Psoas muscle (tissue), 7 donors: ENCODE measurements at regions not wholly inside any gene's neighbourhood (a gene's known extent, or its start where the extent isn't known, plus 50 kb on each side); places are given as distances from the start of the nearest gene placed in this dataset.

Experiments used
- ATAC-seq, 4 donors: fragments of 200-7000 bp; cut with Tn5 transposase; one replicate each; pipeline ENCODE4 v1.9.1; 2020; ENCODE audit warnings: moderate library complexity in 3 of 4, mild to moderate bottlenecking in 2 of 4
- DNase-seq, 2 donors: peaks; one replicate each; pipeline ENCODE4 v3.0.0-alpha.2; 2020
- H3K27ac ChIP-seq: fragments of 200-600 bp; one replicate; pipeline ENCODE4 v1.8.0; 2022
- H3K27me3 ChIP-seq, 3 donors: fragments of 200-600 bp in 1 of 3; one replicate each; pipeline versions ENCODE4 v1.6.1 to v1.8.0; 2013 to 2022; ENCODE audit warnings: low read length in 2 of 3, mild to moderate bottlenecking in 2 of 3, moderate library complexity in 1 of 3; ENCODE audit not compliant: insufficient read depth in 3 of 3
- H3K36me3 ChIP-seq, 2 donors: fragments of 200-600 bp in 1 of 2; one replicate each; pipeline versions ENCODE4 v1.6.1 to v1.8.0; 2013 to 2022; ENCODE audit warnings: low read depth in 1 of 2, mild to moderate bottlenecking in 1 of 2, moderate library complexity in 1 of 2; ENCODE audit not compliant: insufficient read depth in 1 of 2
- H3K4me1 ChIP-seq: fragments of 200-600 bp; one replicate; pipeline ENCODE4 v1.8.0; 2022
- H3K4me3 ChIP-seq: fragments of 200-600 bp; one replicate; pipeline ENCODE4 v1.8.0; 2022; ENCODE audit warnings: mild to moderate bottlenecking
- H3K9me3 ChIP-seq: fragments of 200-600 bp; one replicate; pipeline ENCODE4 v1.8.0; 2022
- CTCF ChIP-seq: fragments of 200-600 bp; IDR thresholded peaks from one replicate; pipeline ENCODE4 v1.8.0; 2022; ENCODE audit warnings: antibody characterized with exemption
- WGBS, 3 donors: extraction: QIAGEN DNeasy Blood & Tissue Kit; methylation state at CpG; one replicate each; pipeline versions ENCODE4 v1.1.6 to v1.1.7; 2013; 5-methylcytosine and 5-hydroxymethylcytosine counted together
- intact Hi-C, 2 donors: fragments of 100-400 bp; cut with DNase I; formaldehyde crosslinking; loops; one replicate each; pipeline versions ENCODE4 v1.11.0 to v1.14.2; 2022
- donor health status: healthy with polysubstance abuse.
- donor health status: DM: no; HTN: no; CAD: no; lungs with moderate emphysema.
- donor health status: Bipolar disorder and iron deficiency.
- donor health status: healthy.
- donor health status: DM: yes; HTN: yes; CAD: no.
- donor health status: DM: no; HTN: no; CAD: no.
- donor health status: DM: yes; HTN: yes; CAD: no.

GRCh38 chr2:188898261-188898660, 75.9 kb upstream of the COL3A1 start:
- H3K36me3 ChIP-seq, result no peaks in the 10 kb centered on the region
- no peaks in the 10 kb centered on the region for H3K9me3 ChIP-seq
- intact Hi-C loops, result no loop called here
- no peak for DNase-seq
- H3K4me3 ChIP-seq, result no peak overlapping the region
- no peak for ATAC-seq
- H3K27ac ChIP-seq, result peak overlapping the region; percentile 11
- no peaks in the 10 kb centered on the region for H3K27me3 ChIP-seq
- 31 to 44% (median 35%) methylated on average over 4 of the region's 4 CpGs for WGBS, 3 donors
- no peak for TF ChIP-seq CTCF
- no peaks in the 10 kb centered on the region for H3K4me1 ChIP-seq

GRCh38 chr2:188902901-188903491, 71.2 kb upstream of the COL3A1 start:
- no peak for TF ChIP-seq CTCF
- no peak overlapping the region for H3K27ac ChIP-seq
- no peak for DNase-seq
- H3K4me3 ChIP-seq, result no peak overlapping the region
- H3K4me1 ChIP-seq, result no peaks in the 10 kb centered on the region
- WGBS, 3 donors, result 23 to 34% (median 25%) methylated on average over 3 of the region's 3 CpGs
- no peaks in the 10 kb centered on the region for H3K27me3 ChIP-seq
- H3K36me3 ChIP-seq, result no peaks in the 10 kb centered on the region
- H3K9me3 ChIP-seq, result no peaks in the 10 kb centered on the region
- ATAC-seq, result no peak
- intact Hi-C loops, result no loop called here

GRCh38 chr2:188903740-188904139, 70.4 kb upstream of the COL3A1 start:
- Histone ChIP-seq H3K9me3 (no peaks in the 10 kb centered on the region), H3K27ac (no peak overlapping the region), H3K4me3 (no peak overlapping the region), H3K27me3 (no peaks in the 10 kb centered on the region), H3K4me1 (no peaks in the 10 kb centered on the region), H3K36me3 (no peaks in the 10 kb centered on the region)
- 90 to 93% (median 91%) methylated on average over 1 of the region's 1 CpG for WGBS, 3 donors
- intact Hi-C loops, result no loop called here
- no peak for ATAC-seq
- no peak for DNase-seq
- TF ChIP-seq CTCF, result no peak

GRCh38 chr2:188909036-188909435, 65.1 kb upstream of the COL3A1 start:
- DNase-seq (no peak), ATAC-seq (no peak)
- Histone ChIP-seq H3K27me3 (no peaks in the 10 kb centered on the region), H3K4me3 (no peak overlapping the region), H3K36me3 (no peaks in the 10 kb centered on the region), H3K9me3 (no peaks in the 10 kb centered on the region), H3K4me1 (no peaks in the 10 kb centered on the region), H3K27ac (no peak overlapping the region)
- no peak for TF ChIP-seq CTCF
- intact Hi-C loops, result no loop called here
- 81 to 97% (median 96%) methylated on average over 3 of the region's 3 CpGs for WGBS, 3 donors

- DNase-seq (no peak), ATAC-seq (no peak)
- intact Hi-C loops, result no loop called here
- Histone ChIP-seq H3K36me3 (no peaks in the 10 kb centered on the region), H3K4me1 (no peaks in the 10 kb centered on the region), H3K27ac (no peak overlapping the region), H3K9me3 (no peaks in the 10 kb centered on the region), H3K27me3 (no peaks in the 10 kb centered on the region), H3K4me3 (no peak overlapping the region)
- no peak for TF ChIP-seq CTCF
These were observed 57.4 kb upstream of the COL3A1 start for GRCh38 chr2:188916736-188917135.
